GM03348 (cell line): ENCODE measurements at regions not wholly inside any gene's neighbourhood (a gene's known extent, or its start where the extent isn't known, plus 50 kb on each side); places are given as distances from the start of the nearest gene placed in this dataset.
"Not testable (repeated sequence)": the region's sequence is repeated elsewhere in the genome, so short reads cannot be mapped to it uniquely, and the experiment has no call there.

Experiments used
- DNase-seq: peaks from one replicate; pipeline ENCODE4 v3.0.0; 2012; ENCODE audit warnings: low spot score

DNA sequence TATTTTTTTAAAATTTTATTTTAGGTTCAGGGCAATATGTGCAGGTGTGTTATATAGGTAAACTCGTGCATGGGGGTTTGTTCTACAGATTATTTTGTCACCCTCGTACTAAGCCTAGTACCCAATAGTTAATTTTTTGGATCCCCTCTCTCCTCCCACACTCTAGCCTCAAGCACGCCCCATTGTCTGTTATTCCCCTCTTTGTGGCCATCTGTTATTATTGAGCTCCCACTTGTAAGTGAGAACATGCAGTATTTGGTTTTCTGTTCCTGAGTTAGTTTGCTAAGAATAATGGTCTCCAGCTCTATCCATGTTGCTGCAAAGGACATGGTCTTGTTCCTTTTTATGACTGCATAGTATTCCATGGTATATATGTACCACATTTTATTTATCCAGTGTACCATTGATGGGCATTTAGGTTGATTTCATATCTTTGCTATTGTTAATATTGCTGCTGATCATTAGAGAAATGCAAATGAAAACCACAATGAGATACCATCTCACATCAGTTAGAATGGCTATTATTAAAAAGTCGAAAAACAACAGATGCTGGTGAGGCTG, 753.7 kb upstream of the CTNND2 start:
- DNase-seq: not testable (repeated sequence)

DNA sequence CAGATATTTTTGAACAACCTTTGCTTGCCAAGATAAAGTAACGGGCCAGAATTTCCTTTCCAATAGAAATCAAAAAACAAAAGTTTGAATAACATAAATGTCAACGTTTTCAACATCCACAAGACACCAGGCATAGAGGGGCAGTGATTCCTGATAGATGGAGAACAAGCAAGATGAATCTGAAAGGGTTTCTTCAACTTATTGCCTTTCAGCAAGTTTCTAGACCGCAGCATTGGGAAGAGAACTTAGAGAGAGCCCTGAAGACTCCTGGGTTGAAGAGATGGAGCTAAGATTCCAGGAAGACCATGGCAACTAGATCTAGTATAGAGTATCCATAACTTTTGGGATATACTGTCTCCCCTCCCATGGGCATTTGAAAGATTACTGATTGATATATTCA, 751.4 kb upstream of the CTNND2 start:
- no peak for DNase-seq

DNA sequence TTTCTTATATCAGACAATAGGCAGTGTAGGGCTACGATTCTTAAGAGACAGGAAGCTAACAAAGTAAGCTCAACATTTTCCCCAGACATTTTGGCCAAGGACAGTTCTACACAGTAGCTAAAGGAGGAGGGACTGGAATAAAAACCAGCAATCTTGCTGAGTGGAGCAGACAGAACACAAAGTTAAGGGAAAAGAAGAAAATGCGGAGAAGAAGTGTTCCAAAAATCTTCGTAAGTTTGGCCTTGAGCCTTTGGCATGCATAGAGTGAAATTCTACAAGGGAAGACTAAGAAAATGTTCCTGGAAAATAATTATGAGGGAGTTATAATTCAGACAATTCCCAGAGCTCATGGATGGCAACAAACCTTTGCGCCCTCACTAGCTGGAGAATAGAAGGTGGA, 748.0 kb upstream of the CTNND2 start:
- DNase-seq: no peak

DNA sequence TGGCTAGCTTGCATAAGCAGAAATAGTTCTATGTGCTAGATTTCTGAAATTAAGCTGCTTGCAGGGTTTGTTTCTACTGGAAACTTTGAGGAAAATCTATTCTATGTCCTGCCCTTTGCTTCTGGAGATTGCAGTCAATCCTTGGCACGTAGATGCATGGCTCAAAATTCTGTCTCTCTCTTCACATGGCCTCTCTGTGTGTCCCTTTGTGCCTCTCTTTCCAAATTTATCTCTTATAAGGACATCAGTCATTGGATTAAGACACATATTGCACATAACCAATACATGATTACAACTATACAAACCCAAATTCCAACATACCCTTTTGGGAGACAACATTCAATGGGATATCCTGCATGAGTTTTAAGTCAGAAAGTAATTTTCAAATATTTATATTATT, 744.3 kb upstream of the CTNND2 start:
- DNase-seq: no peak

DNA sequence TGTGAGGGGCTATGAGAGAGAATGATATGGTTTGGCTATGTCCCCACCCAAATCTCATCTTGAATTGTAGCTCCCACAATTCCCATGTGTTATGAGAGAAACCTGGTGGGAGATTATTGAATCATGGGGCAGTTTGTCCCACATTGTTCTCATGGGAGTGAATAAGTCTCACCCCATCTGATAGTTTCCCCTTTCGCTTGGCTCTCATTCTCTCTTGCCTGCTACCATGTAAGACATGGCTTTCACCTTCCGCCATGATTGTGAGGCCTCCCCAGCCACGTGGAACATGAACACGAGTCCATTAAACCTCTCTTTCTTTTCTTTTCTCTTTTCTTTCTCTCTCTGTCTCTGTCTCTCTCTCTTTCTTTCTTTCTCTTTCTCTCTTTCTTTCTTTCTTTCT, 743.4 kb upstream of the CTNND2 start:
- no peak for DNase-seq

DNA sequence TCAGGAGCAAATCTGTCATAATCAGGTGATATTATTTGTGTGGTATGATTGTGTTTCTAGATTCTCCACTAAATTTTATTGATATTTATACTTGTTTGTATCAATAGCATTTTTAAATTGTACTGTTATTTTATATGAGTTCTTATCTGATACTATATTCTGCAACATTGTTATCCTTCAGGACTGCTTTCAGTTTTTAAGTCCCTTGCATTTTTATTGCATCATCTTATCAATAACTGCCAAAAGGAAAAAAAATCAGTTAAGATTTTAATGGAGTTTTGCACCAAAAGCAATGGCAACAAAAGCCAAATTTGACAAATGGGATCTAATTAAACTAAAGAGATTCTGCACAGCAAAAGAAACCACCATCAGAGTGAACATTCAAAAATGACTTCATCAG, 741.3 kb upstream of the CTNND2 start:
- no peak for DNase-seq

DNA sequence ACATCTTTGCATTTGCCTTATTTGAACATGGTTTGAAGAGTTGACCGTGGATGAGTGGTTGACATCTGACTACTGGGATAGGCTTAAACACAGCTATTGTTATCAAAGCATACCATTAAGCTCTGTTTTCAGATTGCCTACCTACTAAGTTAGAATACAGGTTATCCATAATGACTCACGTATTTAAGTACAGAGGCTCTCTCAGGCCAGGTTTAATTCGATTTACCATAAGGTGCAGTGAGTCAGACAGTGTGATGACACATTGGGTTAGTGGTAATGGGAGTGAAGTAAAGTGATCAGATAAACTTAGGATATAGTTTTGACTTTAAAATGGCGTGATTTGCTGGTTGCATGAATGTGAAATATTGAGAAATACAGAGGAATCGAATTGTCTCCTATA, 732.0 kb upstream of the CTNND2 start:
- no peak for DNase-seq

DNA sequence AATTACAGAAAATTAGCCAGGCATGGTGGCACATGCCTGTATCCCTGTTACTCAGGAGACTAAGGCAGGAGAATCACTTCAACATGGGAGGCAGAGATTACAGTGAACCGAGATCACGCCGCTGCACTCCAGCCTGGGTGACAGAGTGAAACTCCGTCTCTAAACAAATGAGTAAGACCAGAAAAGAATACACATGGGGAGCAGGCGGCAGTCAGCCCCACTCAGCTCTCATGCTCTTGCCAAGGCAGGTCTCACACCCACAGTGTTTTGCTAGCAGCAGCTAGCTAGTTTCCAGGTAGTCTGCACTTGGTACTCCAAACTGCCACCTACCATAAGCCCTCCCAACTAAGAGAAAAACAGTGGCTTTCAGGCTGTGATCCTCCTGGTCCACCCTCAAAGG, 722.3 kb upstream of the CTNND2 start:
- DNase-seq: no peak

DNA sequence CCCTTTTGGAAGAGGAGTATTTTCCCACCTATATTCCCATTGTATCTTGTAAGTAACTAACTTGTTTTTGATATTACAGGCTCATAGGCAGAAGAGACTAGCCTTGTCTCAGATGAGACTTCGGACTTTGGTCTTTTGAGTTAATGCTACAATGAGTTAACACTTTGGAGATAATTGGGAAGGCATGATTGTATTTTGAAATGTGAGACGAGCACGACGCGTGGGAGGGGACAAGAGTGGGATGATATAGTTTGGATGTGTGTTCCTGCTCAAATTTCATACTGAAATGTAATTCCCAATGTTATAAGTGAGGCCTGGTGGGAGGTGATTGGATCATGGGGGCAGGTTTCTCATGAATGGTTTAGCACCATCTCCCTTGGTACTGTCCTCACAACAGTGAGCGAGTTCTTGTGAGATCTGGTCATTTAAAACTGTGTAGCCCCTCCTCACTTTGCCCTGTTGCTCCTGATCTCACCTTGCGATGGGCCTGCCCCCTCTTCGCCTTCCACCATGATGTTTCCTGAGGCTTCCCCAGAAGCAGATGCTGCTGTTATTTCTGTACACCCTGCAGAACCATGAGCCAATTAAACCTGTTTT, 721.5 kb upstream of the CTNND2 start:
- DNase-seq: no peak

DNA sequence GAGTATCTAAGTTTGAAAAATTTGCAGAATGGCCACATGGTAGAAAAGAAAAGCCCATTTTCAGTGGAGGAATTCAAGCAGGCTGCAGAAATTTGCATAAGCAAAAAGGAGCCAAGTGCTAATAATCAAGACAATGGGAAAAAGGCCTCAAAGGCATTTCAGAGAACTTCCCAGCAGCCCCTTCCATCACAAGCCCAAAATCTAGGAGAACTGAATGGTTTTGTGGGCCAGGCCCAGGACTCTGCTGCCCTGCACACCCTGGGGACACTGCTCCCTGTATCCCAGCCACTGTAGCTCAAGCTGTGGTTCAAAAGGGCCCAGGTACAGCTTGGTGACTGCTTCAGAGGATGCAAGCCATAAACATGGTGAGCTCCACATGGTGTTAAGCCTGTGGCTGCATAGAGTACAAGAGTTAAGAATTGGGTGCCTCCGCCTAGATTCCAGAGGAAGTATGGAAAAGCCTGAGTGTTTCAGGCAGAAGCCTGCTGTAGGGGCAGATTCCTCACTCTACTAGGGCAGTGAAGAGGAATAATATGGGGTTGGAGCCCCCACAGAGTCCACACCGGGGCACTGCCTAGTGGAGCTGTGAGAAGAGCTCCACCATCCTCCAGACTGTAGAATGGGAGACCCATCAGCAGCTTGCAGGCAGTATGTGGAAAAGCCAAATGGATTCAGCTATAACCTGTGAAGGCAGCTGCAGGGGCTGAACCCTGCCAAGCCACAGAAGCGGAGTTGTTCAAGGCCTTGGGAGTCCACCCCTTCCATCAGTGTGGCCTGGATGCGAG, 720.7 kb upstream of the CTNND2 start:
- DNase-seq: no peak

DNA sequence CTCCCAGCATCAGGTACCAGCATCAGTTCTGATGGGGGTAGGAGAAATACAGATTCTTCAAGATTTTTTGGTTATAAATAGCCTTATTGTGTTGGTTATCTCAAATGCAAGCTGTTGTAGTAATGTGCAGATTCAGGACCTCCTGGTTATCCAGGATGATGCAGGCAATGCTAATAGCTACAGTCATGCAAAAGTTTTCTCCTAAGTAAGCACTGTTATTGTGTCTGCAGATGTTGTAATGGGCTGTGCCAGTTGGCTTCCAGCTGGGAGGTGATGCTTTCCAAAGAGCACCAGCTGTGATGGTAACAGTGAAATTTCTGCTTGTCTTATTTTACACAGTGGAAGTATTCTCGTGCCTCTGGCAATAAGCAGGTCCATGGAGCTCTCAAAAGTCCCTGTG, 719.2 kb upstream of the CTNND2 start:
- no peak for DNase-seq

DNA sequence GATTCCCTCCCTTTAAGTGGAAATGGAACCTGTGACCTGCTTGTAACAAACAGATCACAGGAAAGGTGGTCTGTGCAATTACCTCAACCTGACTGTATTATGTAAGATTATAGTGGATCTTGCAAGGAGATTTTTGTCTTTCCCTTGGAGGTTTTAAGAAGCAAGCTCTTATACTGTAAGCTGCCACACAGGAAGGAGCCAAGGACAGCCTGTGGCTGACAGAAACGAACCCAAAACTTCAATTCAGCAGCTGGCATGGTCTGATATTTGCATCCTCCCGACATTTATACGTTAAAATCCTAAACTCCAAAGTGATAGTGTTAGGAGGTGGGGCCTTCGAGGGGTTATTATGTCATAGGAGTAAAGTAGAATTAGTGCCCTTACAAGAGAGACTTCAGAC, 711.8 kb upstream of the CTNND2 start:
- DNase-seq: no peak

DNA sequence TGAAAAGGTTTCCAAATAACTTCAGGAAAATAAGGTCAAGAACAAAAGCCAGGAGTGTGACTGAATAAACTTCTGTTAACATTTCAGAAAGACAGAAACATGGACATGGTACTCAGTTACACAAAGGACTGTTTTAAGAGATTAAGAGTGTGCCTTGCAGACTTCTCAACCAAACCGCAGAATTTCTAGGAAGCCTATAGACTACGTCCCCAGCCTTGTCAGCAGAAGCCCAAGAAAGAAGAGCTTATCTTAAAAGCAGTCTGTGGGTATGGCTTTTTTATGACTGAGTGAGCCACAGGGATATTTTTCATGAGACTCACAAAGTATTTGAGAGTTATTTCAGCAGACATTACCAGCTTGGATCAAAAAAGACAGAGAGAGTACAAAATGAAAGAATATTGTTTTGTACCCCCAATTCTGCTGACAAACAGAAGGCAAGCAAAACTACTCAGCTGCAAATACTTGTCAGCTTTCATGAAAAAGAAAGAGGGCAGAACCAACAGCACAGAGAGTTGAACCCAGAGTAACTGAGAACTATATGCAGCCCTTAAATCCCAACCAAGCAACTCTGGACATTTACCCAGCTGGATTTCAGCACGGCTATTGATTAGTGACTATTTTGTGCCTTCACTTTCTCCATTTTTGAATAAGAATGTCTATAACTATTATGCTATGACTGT, 711.0 kb upstream of the CTNND2 start:
- no peak for DNase-seq

DNA sequence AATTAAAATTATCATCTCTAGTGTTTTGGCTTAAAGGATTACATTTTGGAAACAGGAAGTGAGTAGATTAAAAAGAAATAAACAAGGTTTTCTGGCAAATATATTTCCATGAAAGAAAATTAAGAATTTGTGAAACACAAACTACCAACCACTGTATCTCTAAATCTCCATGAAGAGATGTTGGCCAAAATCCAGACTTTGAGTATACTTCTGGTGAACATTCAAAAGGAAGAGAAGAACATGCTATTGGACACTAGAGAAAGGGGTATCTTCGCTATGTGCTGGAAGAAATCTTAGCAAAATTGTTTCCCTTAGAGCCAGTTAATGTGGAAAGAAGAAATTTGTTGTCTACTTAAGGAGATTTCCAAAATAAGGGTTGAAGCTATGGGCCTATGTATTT, 710.4 kb upstream of the CTNND2 start:
- no peak for DNase-seq

DNA sequence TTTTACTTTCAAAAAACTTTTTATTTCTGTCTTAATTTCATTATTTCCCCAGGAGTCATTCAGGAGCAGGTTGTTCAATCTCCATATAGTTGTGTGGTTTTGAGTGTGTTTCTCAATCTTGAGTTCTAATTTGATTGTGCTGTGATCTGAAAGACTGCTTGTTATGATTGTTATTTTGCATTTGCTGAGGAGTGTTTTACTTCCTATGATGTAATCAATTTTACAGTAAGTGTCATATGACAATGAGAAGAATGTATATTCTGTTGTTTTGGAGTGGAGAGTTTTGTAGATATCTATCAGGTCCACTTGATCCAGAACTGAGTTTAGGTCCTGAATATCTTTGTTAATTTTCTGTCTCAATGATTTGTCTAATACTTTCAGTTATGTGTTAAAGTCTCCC, 706.9 kb upstream of the CTNND2 start:
- no peak for DNase-seq

DNA sequence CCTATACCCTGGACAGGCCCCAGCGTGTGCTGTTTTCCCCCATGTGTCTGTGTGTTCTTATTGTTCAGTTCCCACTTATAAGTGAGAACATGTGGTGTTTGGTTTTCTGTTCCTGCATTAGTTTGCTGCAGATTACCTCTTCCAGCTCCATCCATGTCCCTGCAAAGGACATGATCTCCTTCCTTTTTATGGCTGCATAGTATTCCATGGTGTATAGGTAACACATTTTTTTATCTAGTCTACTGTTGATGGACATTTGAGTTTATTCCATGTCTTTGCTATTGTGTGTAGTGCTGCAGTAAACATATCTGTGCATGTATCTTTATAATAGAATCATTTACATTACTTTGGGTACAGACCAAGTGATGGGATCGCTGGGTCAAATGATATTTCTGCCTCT, 703.6 kb upstream of the CTNND2 start:
- not testable (repeated sequence) for DNase-seq

DNA sequence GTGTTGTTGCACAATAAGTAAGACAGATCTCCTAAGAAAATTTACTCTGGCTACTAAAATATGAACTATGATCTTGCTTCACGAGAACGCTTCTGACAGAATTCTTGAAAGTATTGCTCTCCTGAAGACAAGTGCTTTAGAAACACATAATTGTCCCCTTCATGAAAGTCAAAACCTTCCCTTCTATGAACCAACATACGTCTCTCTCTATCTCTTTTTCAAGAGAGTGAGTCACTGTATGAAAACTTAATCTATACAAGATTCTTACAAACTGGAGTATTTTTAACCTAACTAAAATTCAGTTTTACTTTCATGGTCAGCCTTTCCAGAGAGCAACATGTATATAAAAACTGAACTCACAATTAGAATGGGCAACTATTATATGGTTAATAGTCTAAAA, 688.0 kb upstream of the CTNND2 start:
- no peak for DNase-seq

DNA sequence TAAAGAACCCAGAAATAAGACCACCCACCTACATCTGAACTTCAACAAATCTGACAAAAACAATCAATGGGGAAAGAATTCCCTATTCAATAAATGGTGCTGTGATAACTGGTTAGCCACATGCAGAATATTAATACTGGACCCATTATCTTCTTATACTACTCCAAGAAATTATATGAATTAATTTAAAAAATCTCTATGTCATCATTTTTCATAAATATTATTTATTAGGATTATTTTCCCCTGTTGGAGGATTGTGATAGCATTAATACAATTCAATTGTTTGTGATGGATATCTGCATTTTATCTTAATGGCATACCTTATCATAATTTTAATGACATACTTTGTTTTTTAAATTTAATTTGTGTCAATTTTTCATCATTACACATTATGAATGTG, 682.2 kb upstream of the CTNND2 start:
- DNase-seq: no peak

DNA sequence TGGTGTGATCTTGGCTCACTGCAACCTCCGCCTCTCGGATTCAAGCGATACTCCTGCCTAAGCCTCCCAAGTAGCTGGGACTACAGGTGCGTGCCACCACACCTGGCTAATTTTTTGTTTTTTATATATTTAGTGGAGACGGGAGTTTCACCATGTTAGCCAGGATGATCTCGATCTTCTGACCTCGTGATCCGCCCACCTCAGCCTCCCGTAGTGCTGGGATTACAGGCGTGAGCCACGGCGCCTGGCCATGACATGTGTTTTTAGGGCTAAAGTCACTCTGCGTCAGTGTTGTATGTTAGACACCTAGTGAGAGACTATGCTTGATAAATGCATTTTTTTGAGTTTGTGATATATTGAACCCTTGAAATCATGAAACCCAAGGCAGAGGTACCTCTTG, 674.6 kb upstream of the CTNND2 start:
- not testable (repeated sequence) for DNase-seq

DNA sequence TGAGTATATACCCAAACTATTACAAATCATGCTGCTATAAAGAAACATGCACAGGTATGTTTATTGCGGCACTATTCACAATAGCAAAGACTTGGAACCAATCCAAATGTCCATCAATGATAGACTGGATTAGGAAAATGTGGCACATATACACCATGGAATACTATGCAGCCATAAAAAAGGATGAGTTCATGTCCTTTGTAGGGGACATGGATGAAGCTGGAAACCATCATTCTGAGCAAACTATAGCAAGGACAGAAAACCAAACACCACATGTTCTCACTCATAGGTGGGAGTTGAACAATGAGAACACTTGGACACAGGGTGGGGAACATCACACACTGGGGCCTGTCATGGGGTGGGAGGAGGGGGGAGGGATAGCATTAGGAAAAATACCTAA, 672.7 kb upstream of the CTNND2 start:
- DNase-seq: not testable (repeated sequence)

DNA sequence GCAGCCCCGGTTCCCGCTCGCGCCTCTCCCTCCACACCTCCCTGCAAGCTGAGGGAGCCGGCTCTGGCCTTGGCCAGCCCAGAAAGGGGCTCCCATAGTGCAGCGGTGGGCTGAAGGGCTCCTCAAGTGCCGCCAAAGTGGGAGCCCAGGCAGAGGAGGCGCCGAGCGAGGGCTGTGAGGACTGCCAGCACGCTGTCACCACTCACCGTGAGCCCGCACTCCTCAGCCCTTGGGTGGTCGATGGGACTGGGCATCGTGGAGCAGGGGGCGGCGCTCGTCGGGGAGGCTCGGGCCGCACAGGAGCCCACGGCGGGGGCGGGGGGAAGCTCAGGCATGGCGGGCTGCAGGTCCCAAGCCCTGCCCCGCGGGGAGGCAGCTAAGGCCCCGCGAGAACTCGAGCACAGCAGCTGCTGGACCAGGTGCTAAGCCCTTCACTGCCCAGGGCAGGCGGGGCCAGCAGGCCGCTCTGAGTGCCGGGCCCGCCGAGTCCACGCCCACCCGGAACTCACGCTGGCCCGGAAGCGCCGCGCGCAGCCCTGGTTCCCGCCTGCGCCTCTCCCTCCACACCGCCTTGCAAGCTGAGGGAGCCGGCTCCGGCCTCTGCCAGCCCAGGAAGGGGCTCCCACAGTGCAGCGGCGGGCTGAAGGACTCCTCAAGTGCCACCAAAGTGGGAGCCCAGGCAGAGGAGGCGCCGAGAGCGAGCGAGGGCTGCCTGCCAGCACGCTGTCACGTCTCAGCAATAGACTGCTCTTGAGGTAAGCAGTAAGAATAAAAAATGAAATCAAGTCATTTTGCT, 670.2 kb upstream of the CTNND2 start:
- not testable (repeated sequence) for DNase-seq

DNA sequence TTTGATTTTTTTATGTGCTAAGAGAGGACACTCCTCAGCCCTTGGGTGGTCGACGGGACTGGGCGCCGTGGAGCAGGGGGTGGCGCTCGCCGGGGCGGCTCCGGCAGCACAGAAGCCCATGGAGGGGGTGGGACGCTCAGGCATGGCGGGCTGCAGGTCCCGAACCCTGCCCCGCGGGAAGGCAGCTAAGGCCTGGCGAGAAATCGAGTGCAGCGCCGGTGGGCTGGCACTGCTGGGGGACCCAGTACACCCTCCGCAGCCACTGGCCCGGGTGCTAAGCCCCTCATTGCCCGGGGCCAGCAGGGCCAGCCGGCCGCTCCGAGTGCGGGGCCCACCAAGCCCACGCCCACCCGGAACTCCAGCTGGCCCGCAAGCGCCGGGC, 669.7 kb upstream of the CTNND2 start:
- not testable (repeated sequence) for DNase-seq
